Spleen (tissue), 11 donors: ENCODE measurements at regions not wholly inside any gene's neighbourhood (a gene's known extent, or its start where the extent isn't known, plus 50 kb on each side); places are given as distances from the start of the nearest gene placed in this dataset.
A peak's percentile ranks its signal among the peaks of the same experiment; 100 is the strongest.

Experiments used
- DNase-seq: peaks from one replicate; pipeline ENCODE4 v3.0.0-alpha.2; 2020
- H3K27ac ChIP-seq, 8 donors: fragments of 200-600 bp; sonication (generic) in 7 of 8; 1 replicate in 4 of 8; 2 replicates in 4 of 8; pipeline versions ENCODE4 v1.5.0 to v1.8.0; 2016 to 2021; ENCODE audit warnings: inconsistent platforms in 4 of 8, mild to moderate bottlenecking in 4 of 8, moderate library complexity in 1 of 8
- H3K27me3 ChIP-seq, 7 donors: fragments of 200-600 bp; sonication (generic) in 6 of 7; replicated peaks in 1 of 7; 1 replicate in 4 of 7; 2 replicates in 3 of 7; pipeline versions ENCODE4 v1.5.0 to v1.8.0; 2016 to 2021; ENCODE audit warnings: inconsistent platforms in 3 of 7, mild to moderate bottlenecking in 1 of 7
- H3K36me3 ChIP-seq, 6 donors: fragments of 200-600 bp; sonication (generic) in 5 of 6; 1 replicate in 4 of 6; 2 replicates in 2 of 6; pipeline versions ENCODE4 v1.5.0 to v1.8.0; 2016 to 2021; ENCODE audit warnings: inconsistent platforms in 2 of 6
- H3K4me1 ChIP-seq, 6 donors: fragments of 200-600 bp; sonication (generic) in 5 of 6; 1 replicate in 3 of 6; 2 replicates in 3 of 6; pipeline versions ENCODE4 v1.5.0 to v1.8.0; 2016 to 2021; ENCODE audit warnings: inconsistent platforms in 3 of 6
- H3K4me3 ChIP-seq, 8 donors: fragments of 200-600 bp; sonication (generic) in 7 of 8; 1 replicate in 4 of 8; 2 replicates in 4 of 8; pipeline versions ENCODE4 v1.5.0 to v1.8.0; 2016 to 2021; ENCODE audit warnings: inconsistent platforms in 4 of 8, mild to moderate bottlenecking in 4 of 8, moderate library complexity in 2 of 8
- H3K9me3 ChIP-seq, 8 donors: fragments of 200-600 bp; sonication (generic) in 7 of 8; 1 replicate in 4 of 8; 2 replicates in 4 of 8; pipeline versions ENCODE4 v1.5.0 to v1.8.0; 2016 to 2021; ENCODE audit warnings: inconsistent platforms in 4 of 8
- CTCF ChIP-seq, 11 experiments: fragments of 200-600 bp in 7 of 11; fragments of 450-650 bp in 4 of 11; sonication (generic) in 4 of 11; IDR thresholded peaks in 8 of 11; conservative IDR thresholded peaks in 3 of 11; 1 replicate in 7 of 11; 2 replicates in 4 of 11; pipeline versions ENCODE4 v1.4.0 to v1.8.0; 2016 to 2021; ENCODE audit warnings: antibody characterized with exemption in 11 of 11, inconsistent platforms in 4 of 11, mild to moderate bottlenecking in 1 of 11
- POLR2A ChIP-seq, 3 donors: fragments of 450-650 bp; IDR thresholded peaks; one replicate each; pipeline ENCODE4 v1.5.1; 2017; ENCODE audit warnings: antibody characterized with exemption in 3 of 3, mild to moderate bottlenecking in 1 of 3
- POLR2AphosphoS5 ChIP-seq, 3 donors: sonication (generic); formaldehyde crosslinking; IDR thresholded peaks; one replicate each; pipeline ENCODE4 v1.5.1; 2017; ENCODE audit warnings: antibody characterized with exemption in 3 of 3
- WGBS, 5 donors: extraction: QIAGEN DNeasy Blood & Tissue Kit in 3 of 5; methylation state at CpG; one replicate each; pipeline versions ENCODE4 v1.1.5 to v1.1.7; 2013 to 2018; 5-methylcytosine and 5-hydroxymethylcytosine counted together
- intact Hi-C: fragments of 100-400 bp; cut with DNase I; formaldehyde crosslinking; loops from one replicate; pipeline ENCODE4 v1.15.0; 2023; ENCODE audit warnings: low total_unique reads
- donor health status: healthy with polysubstance abuse.
- donor health status: DM: no; HTN: no; CAD: no; lungs with moderate emphysema.
- donor health status: DM: no; HTN: no; CAD: no.
- donor health status: Bipolar disorder and iron deficiency.
- donor health status: healthy.
- donor health status: DM: no; HTN: no; CAD: no.
- donor health status: DM: yes; HTN: yes; CAD: no.

- H3K27me3 ChIP-seq: peaks cover 0 to 40% (median 0%) of the 10 kb centered on the region in 7 donors
- no peak for TF ChIP-seq POLR2AphosphoS5 (IDR thresholded peaks at IDR 0.05)
- no peak for TF ChIP-seq CTCF (IDR thresholded peaks at IDR 0.05 in 8 of 11, conservative IDR thresholded peaks at IDR 0.05 in 3 of 11)
- TF ChIP-seq POLR2A (IDR thresholded peaks at IDR 0.05): no peak
- H3K27ac ChIP-seq: no peak overlapping the region
- intact Hi-C loops: no loop called here
- peaks cover 0 to 28% (median 9%) of the 10 kb centered on the region in 6 donors for H3K4me1 ChIP-seq
- H3K9me3 ChIP-seq: no peaks in the 10 kb centered on the region
- 76 to 90% (median 85%) methylated on average over 3 of the region's 3 CpGs for WGBS, 5 donors
- H3K4me3 ChIP-seq: no peak overlapping the region
- no peak for DNase-seq
- H3K36me3 ChIP-seq: no peaks in the 10 kb centered on the region
Observed at GRCh38 chr3:44055951-44056350, 185.7 kb upstream of the TOPAZ1 start.

- Histone ChIP-seq H3K9me3 (no peaks in the 10 kb centered on the region), H3K27me3 (peaks cover 0 to 33% (median 0%) of the 10 kb centered on the region in 7 donors), H3K4me1 (peaks cover 0 to 28% (median 9%) of the 10 kb centered on the region in 6 donors), H3K4me3 (no peak overlapping the region), H3K36me3 (no peaks in the 10 kb centered on the region), H3K27ac (no peak overlapping the region)
- intact Hi-C loops: no loop called here
- TF ChIP-seq POLR2AphosphoS5 (IDR thresholded peaks at IDR 0.05) (no peak), CTCF (IDR thresholded peaks at IDR 0.05 in 8 of 11, conservative IDR thresholded peaks at IDR 0.05 in 3 of 11) (no peak), POLR2A (IDR thresholded peaks at IDR 0.05) (no peak)
- DNase-seq: no peak
- 81 to 86% (median 85%) methylated on average over 10 of the region's 10 CpGs for WGBS, 5 donors
Observed at GRCh38 chr3:44056446-44057240, 185.0 kb upstream of the TOPAZ1 start.

- Histone ChIP-seq H3K4me3 (peak overlapping the region in 1 of 8 donors; percentile 25), H3K36me3 (no peaks in the 10 kb centered on the region), H3K9me3 (no peaks in the 10 kb centered on the region), H3K27ac (peak overlapping the region in 2 of 8 donors; percentile 51 to 55), H3K27me3 (peaks cover 0 to 41% (median 0%) of the 10 kb centered on the region in 7 donors), H3K4me1 (peaks cover 0 to 28% (median 9%) of the 10 kb centered on the region in 6 donors)
- WGBS, 5 donors: 13 to 34% (median 22%) methylated on average over 12 to 15 of the region's 15 CpGs
- TF ChIP-seq POLR2AphosphoS5 (IDR thresholded peaks at IDR 0.05) (peak; percentile 59 to 86 (median 81)), CTCF (IDR thresholded peaks at IDR 0.05 in 8 of 11, conservative IDR thresholded peaks at IDR 0.05 in 3 of 11) (no peak)
- intact Hi-C loops: no loop called here
- DNase-seq: peak; percentile 90
Observed at GRCh38 chr3:44058022-44058867, 183.4 kb upstream of the TOPAZ1 start.

- intact Hi-C loops: no loop called here
- no peaks in the 10 kb centered on the region for H3K9me3 ChIP-seq
- no peak for TF ChIP-seq POLR2AphosphoS5 (IDR thresholded peaks at IDR 0.05)
- no peak for TF ChIP-seq POLR2A (IDR thresholded peaks at IDR 0.05)
- no peak for TF ChIP-seq CTCF (IDR thresholded peaks at IDR 0.05 in 8 of 11, conservative IDR thresholded peaks at IDR 0.05 in 3 of 11)
- H3K4me1 ChIP-seq: peaks cover 0 to 28% (median 9%) of the 10 kb centered on the region in 6 donors
- DNase-seq: no peak
- peak overlapping the region in 1 of 8 donors; percentile 25 for H3K4me3 ChIP-seq
- WGBS, 5 donors: 39 to 53% (median 53%) methylated on average over 5 of the region's 5 CpGs
- no peaks in the 10 kb centered on the region for H3K36me3 ChIP-seq
- H3K27ac ChIP-seq: peak overlapping the region in 2 of 8 donors; percentile 51 to 55
- peaks cover 0 to 37% (median 0%) of the 10 kb centered on the region in 7 donors for H3K27me3 ChIP-seq
Observed at GRCh38 chr3:44058868-44059203, 182.8 kb upstream of the TOPAZ1 start.
